SK-N-SH (cell line): ENCODE measurements at regions not wholly inside any gene's neighbourhood (a gene's known extent, or its start where the extent isn't known, plus 50 kb on each side); places are given as distances from the start of the nearest gene placed in this dataset.
"Not testable (repeated sequence)": the region's sequence is repeated elsewhere in the genome, so short reads cannot be mapped to it uniquely, and the experiment has no call there.

Experiments used
- CTCF ChIA-PET: fragments of 300-600, 350-600 bp; formaldehyde crosslinking; extraction: SDS; loops from one replicate; lab custom pipeline; 2021; lab: Yijun Ruan, JAX
- POLR2A ChIA-PET: fragments of 350-600 bp; sonication (Branson Sonifier 250); formaldehyde crosslinking; extraction: SDS; loops from one replicate; lab custom pipeline; 2020; ENCODE audit warnings: antibody characterized with exemption, inconsistent platforms; lab: Yijun Ruan, JAX
- DNase-seq: peaks from one replicate; pipeline ENCODE4 v3.0.0; 2012
- H2AFZ ChIP-seq: fragments of 200-600 bp; sonication (generic); 2 replicates; pipeline ENCODE4 v1.8.1; 2016; ENCODE audit warnings: antibody characterized with exemption, mild to moderate bottlenecking, low read depth
- H3F3A ChIP-seq: fragments of 200-600 bp; sonication (generic); replicated peaks from 2 replicates; pipeline ENCODE3; 2016; ENCODE audit warnings: antibody characterized with exemption, mild to moderate bottlenecking; ENCODE audit not compliant: insufficient read depth
- H3K27ac ChIP-seq, 2 experiments: fragments of 200-500 bp in 1 of 2; fragments of 200-600 bp in 1 of 2; sonication (Bioruptor generic) in 1 of 2; sonication (generic), shearing (Covaris generic) in 1 of 2; 2 replicates each; pipeline versions ENCODE4 v1.5.1 to v1.6.1; 2014 to 2016; ENCODE audit warnings: low read depth in 2 of 2, inconsistent platforms in 1 of 2, low read length in 1 of 2, mild to moderate bottlenecking in 1 of 2, mixed read lengths in 1 of 2
- H3K27me3 ChIP-seq: fragments of 200-600 bp; sonication (generic), shearing (Covaris generic); 2 replicates; pipeline ENCODE4 v1.6.1; 2016; ENCODE audit warnings: mixed run types; ENCODE audit not compliant: insufficient read depth
- H3K36me3 ChIP-seq, 2 experiments: fragments of 200-500 bp in 1 of 2; fragments of 200-600 bp in 1 of 2; sonication (Bioruptor generic) in 1 of 2; sonication (generic) in 1 of 2; replicated peaks in 1 of 2; 2 replicates each; pipeline versions ENCODE3 to v1.5.1; 2014 to 2016; ENCODE audit warnings: low read length in 1 of 2, mild to moderate bottlenecking in 1 of 2; ENCODE audit not compliant: insufficient read depth in 2 of 2, control insufficient read depth in 1 of 2
- H3K4me1 ChIP-seq, 2 experiments: fragments of 200-500 bp in 1 of 2; fragments of 200-600 bp in 1 of 2; sonication (Bioruptor generic) in 1 of 2; sonication (generic), shearing (Covaris generic) in 1 of 2; 2 replicates each; pipeline versions ENCODE4 v1.5.1 to v1.6.1; 2014 to 2016; ENCODE audit warnings: low read depth in 1 of 2, low read length in 1 of 2, mixed run types in 1 of 2; ENCODE audit not compliant: insufficient read depth in 2 of 2, control insufficient read depth in 1 of 2
- H3K4me2 ChIP-seq: fragments of 200-600 bp; sonication (generic), shearing (Covaris generic); 2 replicates; pipeline ENCODE4 v1.6.1; 2017; ENCODE audit warnings: mixed run types
- H3K4me3 ChIP-seq, 2 experiments: fragments of 200-500 bp in 1 of 2; fragments of 200-600 bp in 1 of 2; sonication (Bioruptor generic) in 1 of 2; sonication (generic), shearing (Covaris generic) in 1 of 2; 2 replicates each; pipeline versions ENCODE4 v1.5.1 to v1.8.1; 2014 to 2016; ENCODE audit warnings: low read depth in 2 of 2, inconsistent platforms in 1 of 2, low read length in 1 of 2, mild to moderate bottlenecking in 1 of 2, mixed read lengths in 1 of 2, moderate library complexity in 1 of 2
- H3K79me2 ChIP-seq: fragments of 200-600 bp; sonication (generic); 2 replicates; pipeline ENCODE4 v1.8.1; 2017; ENCODE audit warnings: mild to moderate bottlenecking; ENCODE audit not compliant: insufficient read depth
- H3K9ac ChIP-seq: fragments of 200-600 bp; sonication (generic); 2 replicates; pipeline ENCODE4 v1.6.1; 2017; ENCODE audit warnings: mixed run types
- H3K9me2 ChIP-seq: fragments of 200-600 bp; sonication (generic); 2 replicates; pipeline ENCODE4 v1.6.1; 2017; ENCODE audit warnings: mixed run types
- H3K9me3 ChIP-seq: fragments of 200-600 bp; sonication (generic); 2 replicates; pipeline ENCODE4 v1.6.1; 2017; ENCODE audit warnings: mixed run types, mild to moderate bottlenecking, moderate library complexity
- H4K20me1 ChIP-seq: fragments of 200-600 bp; sonication (generic); 2 replicates; pipeline ENCODE4 v1.6.1; 2017; ENCODE audit warnings: mild to moderate bottlenecking, mixed run types; ENCODE audit not compliant: insufficient read depth
- EZH2phosphoT487 ChIP-seq: fragments of 200-600 bp; sonication (generic); IDR thresholded peaks from 2 replicates; pipeline ENCODE4 v1.6.1; 2017; ENCODE audit warnings: low read depth, mixed run types, mild to moderate bottlenecking, antibody characterized with exemption, moderate library complexity, borderline replicate concordance
- FOSL2 ChIP-seq: IDR thresholded peaks from 2 replicates; pipeline ENCODE4 v1.4.0; 2012; ENCODE audit warnings: low read depth, mild to moderate bottlenecking, moderate library complexity, borderline replicate concordance
- FOXM1 ChIP-seq: IDR thresholded peaks from 2 replicates; pipeline ENCODE4 v1.4.0; 2012; ENCODE audit warnings: low read depth, mild to moderate bottlenecking
- MEF2A ChIP-seq: IDR thresholded peaks from 2 replicates; pipeline ENCODE4 v1.4.0; 2012; ENCODE audit warnings: low read depth, borderline replicate concordance
- MXI1 ChIP-seq: IDR thresholded peaks from 2 replicates; pipeline ENCODE4 v1.6.1; 2012; ENCODE audit warnings: mild to moderate bottlenecking, low read depth, low read length, improper control_type of control experiment
- RFX5 ChIP-seq: IDR thresholded peaks from 2 replicates; pipeline ENCODE4 v1.6.1; 2012; ENCODE audit warnings: mild to moderate bottlenecking, improper control_type of control experiment, low read length
- USF2 ChIP-seq: fragments of 150-350 bp; IDR thresholded peaks from 2 replicates; pipeline ENCODE4 v1.6.1; 2017; ENCODE audit warnings: antibody characterized with exemption, low read length, low read depth, borderline replicate concordance
- ZBTB33 ChIP-seq: IDR thresholded peaks from 2 replicates; pipeline ENCODE4 v1.4.0; 2012; ENCODE audit warnings: low read depth, borderline replicate concordance
- WGBS: methylation state at CpG from one replicate; pipeline ENCODE4 v1.1.6; 2017; ENCODE audit warnings: low lambda C conversion rate; 5-methylcytosine and 5-hydroxymethylcytosine counted together

GRCh38 chr2:210776756-210777155 lies 220.4 kb downstream of the CPS1 start:
- Histone ChIP-seq H3K4me3 (no peak overlapping the region), H3K27ac (no peak overlapping the region), H3F3A (no peaks in the 10 kb centered on the region), H4K20me1 (no peaks in the 10 kb centered on the region), H3K9me2 (no peaks in the 10 kb centered on the region), H3K4me2 (no peak overlapping the region), H3K9ac (no peak overlapping the region), H3K27me3 (no peaks in the 10 kb centered on the region), H3K79me2 (no peaks in the 10 kb centered on the region; the same call in 1 of the 2 replicates), H3K36me3 (no peaks in the 10 kb centered on the region), H3K4me1 (no peaks in the 10 kb centered on the region), H2AFZ (no peak overlapping the region), H3K9me3 (no peaks in the 10 kb centered on the region)
- DNase-seq, result no peak
- TF ChIP-seq EZH2phosphoT487 (no peak), USF2 (no peak), MEF2A (no peak), FOSL2 (no peak), ZBTB33 (no peak), RFX5 (no peak)
- ChIA-PET CTCF (no interaction called here), POLR2A (no interaction called here)

- Histone ChIP-seq H3F3A (no peaks in the 10 kb centered on the region), H3K4me2 (no peak overlapping the region), H3K27me3 (no peaks in the 10 kb centered on the region), H3K27ac (no peak overlapping the region), H3K9ac (no peak overlapping the region), H3K79me2 (no peaks in the 10 kb centered on the region), H3K9me2 (no peaks in the 10 kb centered on the region), H3K9me3 (no peaks in the 10 kb centered on the region), H3K36me3 (no peaks in the 10 kb centered on the region), H2AFZ (no peak overlapping the region), H3K4me1 (no peaks in the 10 kb centered on the region), H4K20me1 (no peaks in the 10 kb centered on the region), H3K4me3 (no peak overlapping the region)
- no peak for DNase-seq
- ChIA-PET CTCF (no interaction called here), POLR2A (no interaction called here)
- WGBS, result 33% methylated on average over 3 of the region's 3 CpGs
- TF ChIP-seq FOXM1 (no peak), MXI1 (no peak)
Observed at GRCh38 chr2:210782222-210782621, 225.8 kb downstream of the CPS1 start.

- H3K4me2 ChIP-seq, H3K36me3 ChIP-seq, H3K27me3 ChIP-seq, POLR2A ChIA-PET, H3K4me3 ChIP-seq, H4K20me1 ChIP-seq, H2AFZ ChIP-seq, DNase-seq, H3K9me3 ChIP-seq, H3K79me2 ChIP-seq, H3K27ac ChIP-seq, H3F3A ChIP-seq, H3K9me2 ChIP-seq, H3K9ac ChIP-seq, H3K4me1 ChIP-seq, CTCF ChIA-PET: not testable (repeated sequence)
- 25% methylated on average over 4 of the region's 4 CpGs for WGBS
Observed at GRCh38 chr2:210787831-210788230, 231.4 kb downstream of the CPS1 start.
